Astrocyte (in vitro differentiated cells and primary cell): ENCODE measurements at regions not wholly inside any gene's neighbourhood (a gene's known extent, or its start where the extent isn't known, plus 50 kb on each side); places are given as distances from the start of the nearest gene placed in this dataset.
"Not testable (repeated sequence)": the region's sequence is repeated elsewhere in the genome, so short reads cannot be mapped to it uniquely, and the experiment has no call there.

Experiments used
- DNase-seq: peaks from one replicate; pipeline ENCODE4 v3.0.0-alpha.2; 2010; ENCODE audit warnings: low read depth
- FAIRE-seq: peaks from 2 replicates; lab custom pipeline; 2011; peaks lifted over from hg19 to GRCh38; lab: Jason Lieb, UNC
- H2AFZ ChIP-seq: 2 replicates; pipeline ENCODE4 v1.6.0; 2012; ENCODE audit warnings: low read depth, low read length, inconsistent platforms
- H3K27ac ChIP-seq: 2 replicates; pipeline ENCODE4 v1.5.1; 2011; ENCODE audit warnings: low read depth, low read length, inconsistent platforms
- H3K27me3 ChIP-seq: 2 replicates; pipeline ENCODE4 v1.6.0; 2011; ENCODE audit warnings: low read length, inconsistent platforms; ENCODE audit not compliant: insufficient read depth
- H3K36me3 ChIP-seq: 2 replicates; pipeline ENCODE4 v1.5.1; 2011; ENCODE audit warnings: low read length, inconsistent platforms; ENCODE audit not compliant: insufficient read depth
- H3K4me1 ChIP-seq: 2 replicates; pipeline ENCODE4 v1.5.1; 2011; ENCODE audit warnings: low read length, inconsistent platforms; ENCODE audit not compliant: insufficient read depth
- H3K4me2 ChIP-seq: 2 replicates; pipeline ENCODE4 v1.6.0; 2012; ENCODE audit warnings: low read length, inconsistent platforms
- H3K4me3 ChIP-seq: 2 replicates; pipeline ENCODE4 v1.5.1; 2011; ENCODE audit warnings: low read depth, mild to moderate bottlenecking, low read length, inconsistent platforms; ENCODE audit not compliant: insufficient read depth
- H3K79me2 ChIP-seq: 2 replicates; pipeline ENCODE4 v1.6.0; 2012; ENCODE audit warnings: mild to moderate bottlenecking, low read length, inconsistent platforms; ENCODE audit not compliant: insufficient read depth
- H3K9ac ChIP-seq: 2 replicates; pipeline ENCODE4 v1.6.0; 2012; ENCODE audit warnings: mild to moderate bottlenecking, low read length, inconsistent platforms
- H3K9me3 ChIP-seq: 2 replicates; pipeline ENCODE4 v1.5.1; 2012; ENCODE audit warnings: low read depth, mild to moderate bottlenecking, low read length, inconsistent platforms; ENCODE audit not compliant: insufficient read depth
- H4K20me1 ChIP-seq: 2 replicates; pipeline ENCODE4 v1.6.0; 2012; ENCODE audit warnings: low read length, inconsistent platforms; ENCODE audit not compliant: insufficient read depth
- H3K27ac Mint-ChIP-seq: one replicate; pipeline ENCODE4 v1.8.0; 2021; ENCODE audit warnings: mild to moderate bottlenecking, mixed read lengths; ENCODE audit not compliant: unreplicated experiment
- H3K27me3 Mint-ChIP-seq: one replicate; pipeline ENCODE4 v1.8.0; 2021; ENCODE audit warnings: low read depth, mixed read lengths; ENCODE audit not compliant: unreplicated experiment
- H3K36me3 Mint-ChIP-seq: one replicate; pipeline ENCODE4 v1.8.0; 2021; ENCODE audit warnings: low read depth, mixed read lengths; ENCODE audit not compliant: unreplicated experiment
- H3K4me1 Mint-ChIP-seq: one replicate; pipeline ENCODE4 v1.8.0; 2021; ENCODE audit warnings: low read depth, mixed read lengths; ENCODE audit not compliant: unreplicated experiment
- H3K4me3 Mint-ChIP-seq: one replicate; pipeline ENCODE4 v1.8.0; 2021; ENCODE audit warnings: mild to moderate bottlenecking, moderate library complexity, mixed read lengths; ENCODE audit not compliant: unreplicated experiment
- H3K9me3 Mint-ChIP-seq: one replicate; pipeline ENCODE4 v1.8.0; 2021; ENCODE audit warnings: mild to moderate bottlenecking, mixed read lengths; ENCODE audit not compliant: unreplicated experiment
- CTCF ChIP-seq: IDR thresholded peaks from 2 replicates; pipeline ENCODE4 v1.5.1; 2011; ENCODE audit warnings: low read depth, mild to moderate bottlenecking, inconsistent platforms, low read length, moderate library complexity; ENCODE audit not compliant: insufficient read depth
- EZH2 ChIP-seq: IDR thresholded peaks from 2 replicates; pipeline ENCODE4 v1.6.1; 2012; ENCODE audit warnings: mild to moderate bottlenecking, low read length, inconsistent platforms; ENCODE audit not compliant: insufficient read depth

- Histone ChIP-seq H3K4me1 (peaks cover 29% of the 10 kb centered on the region), H3K4me3 (no peak overlapping the region), H3K9me3 (peaks cover 3% of the 10 kb centered on the region), H2AFZ (no peak overlapping the region), H3K79me2 (no peaks in the 10 kb centered on the region), H3K4me2 (no peak overlapping the region), H3K9ac (no peak overlapping the region), H3K27me3 (no peaks in the 10 kb centered on the region), H4K20me1 (no peaks in the 10 kb centered on the region), H3K27ac (no peak overlapping the region), H3K36me3 (no peaks in the 10 kb centered on the region)
- Mint-ChIP-seq H3K4me1 (peaks cover 19% of the 10 kb centered on the region), H3K36me3 (no peaks in the 10 kb centered on the region), H3K9me3 (peaks cover 7% of the 10 kb centered on the region), H3K27me3 (no peaks in the 10 kb centered on the region), H3K27ac (no peak overlapping the region), H3K4me3 (no peak overlapping the region)
- FAIRE-seq = no peak
- TF ChIP-seq CTCF (no peak), EZH2 (no peak)
- DNase-seq = no peak
Measured at GRCh38 chr12:116374207-116374606, 96.7 kb upstream of the MED13L start.

- H3K4me2 ChIP-seq = no peak overlapping the region
- H3K27ac ChIP-seq = no peak overlapping the region
- FAIRE-seq (no peak), DNase-seq (no peak)
- no peaks in the 10 kb centered on the region for H3K36me3 ChIP-seq
- Mint-ChIP-seq H3K27me3 (no peaks in the 10 kb centered on the region), H3K9me3 (peaks cover 3% of the 10 kb centered on the region), H3K27ac (no peak overlapping the region), H3K4me1 (peaks cover 20% of the 10 kb centered on the region), H3K4me3 (no peak overlapping the region), H3K36me3 (no peaks in the 10 kb centered on the region)
- H3K27me3 ChIP-seq = no peaks in the 10 kb centered on the region
- H3K9me3 ChIP-seq = no peaks in the 10 kb centered on the region
- no peak overlapping the region for H2AFZ ChIP-seq
- TF ChIP-seq CTCF (no peak), EZH2 (no peak)
- H3K4me3 ChIP-seq = no peak overlapping the region
- H3K79me2 ChIP-seq = no peaks in the 10 kb centered on the region
- no peak overlapping the region for H3K9ac ChIP-seq
- H4K20me1 ChIP-seq = no peaks in the 10 kb centered on the region
- peaks cover 29% of the 10 kb centered on the region for H3K4me1 ChIP-seq
Measured at GRCh38 chr12:116375278-116375842, 97.9 kb upstream of the MED13L start.

GRCh38 chr12:116376354-116377193 lies 99.1 kb upstream of the MED13L start:
- H3K36me3 ChIP-seq = no peaks in the 10 kb centered on the region
- peaks cover 32% of the 10 kb centered on the region for H3K4me1 ChIP-seq
- no peaks in the 10 kb centered on the region for H3K36me3 Mint-ChIP-seq
- peak; percentile 79 for DNase-seq
- no peak for FAIRE-seq
- peaks cover 25% of the 10 kb centered on the region for H3K4me1 Mint-ChIP-seq
- no peaks in the 10 kb centered on the region for H3K27me3 Mint-ChIP-seq
- H3K9me3 Mint-ChIP-seq = peaks cover 3% of the 10 kb centered on the region
- H3K9me3 ChIP-seq = no peaks in the 10 kb centered on the region
- peak overlapping the region; percentile 74 for H3K4me2 ChIP-seq
- H3K79me2 ChIP-seq = no peaks in the 10 kb centered on the region
- no peak overlapping the region for H2AFZ ChIP-seq
- peak overlapping the region; percentile 35 for H3K9ac ChIP-seq
- no peaks in the 10 kb centered on the region for H3K27me3 ChIP-seq
- H3K4me3 Mint-ChIP-seq = no peak overlapping the region
- TF ChIP-seq CTCF (no peak), EZH2 (no peak)
- no peak overlapping the region for H3K27ac Mint-ChIP-seq
- peak overlapping the region; percentile 65 for H3K27ac ChIP-seq
- H3K4me3 ChIP-seq = peak overlapping the region; percentile 9
- H4K20me1 ChIP-seq = no peaks in the 10 kb centered on the region

GRCh38 chr12:116377194-116377571 lies 99.7 kb upstream of the MED13L start:
- not testable (repeated sequence) for H3K27me3 Mint-ChIP-seq, H4K20me1 ChIP-seq, H3K27ac Mint-ChIP-seq, H3K9ac ChIP-seq, H3K4me2 ChIP-seq, H3K36me3 ChIP-seq, DNase-seq, H3K36me3 Mint-ChIP-seq, H3K9me3 Mint-ChIP-seq, FAIRE-seq, H3K27me3 ChIP-seq, H3K79me2 ChIP-seq, H3K4me3 Mint-ChIP-seq, H3K4me3 ChIP-seq, H3K9me3 ChIP-seq, H2AFZ ChIP-seq
- peak overlapping the region; percentile 65 for H3K27ac ChIP-seq
- H3K4me1 ChIP-seq = peaks cover 36% of the 10 kb centered on the region
- H3K4me1 Mint-ChIP-seq = peaks cover 28% of the 10 kb centered on the region
